ENCODE measurements at regions not wholly inside any gene's neighbourhood (a gene's known extent, or its start where the extent isn't known, plus 50 kb on each side); places are given as distances from the start of the nearest gene placed in this dataset.

DNA sequence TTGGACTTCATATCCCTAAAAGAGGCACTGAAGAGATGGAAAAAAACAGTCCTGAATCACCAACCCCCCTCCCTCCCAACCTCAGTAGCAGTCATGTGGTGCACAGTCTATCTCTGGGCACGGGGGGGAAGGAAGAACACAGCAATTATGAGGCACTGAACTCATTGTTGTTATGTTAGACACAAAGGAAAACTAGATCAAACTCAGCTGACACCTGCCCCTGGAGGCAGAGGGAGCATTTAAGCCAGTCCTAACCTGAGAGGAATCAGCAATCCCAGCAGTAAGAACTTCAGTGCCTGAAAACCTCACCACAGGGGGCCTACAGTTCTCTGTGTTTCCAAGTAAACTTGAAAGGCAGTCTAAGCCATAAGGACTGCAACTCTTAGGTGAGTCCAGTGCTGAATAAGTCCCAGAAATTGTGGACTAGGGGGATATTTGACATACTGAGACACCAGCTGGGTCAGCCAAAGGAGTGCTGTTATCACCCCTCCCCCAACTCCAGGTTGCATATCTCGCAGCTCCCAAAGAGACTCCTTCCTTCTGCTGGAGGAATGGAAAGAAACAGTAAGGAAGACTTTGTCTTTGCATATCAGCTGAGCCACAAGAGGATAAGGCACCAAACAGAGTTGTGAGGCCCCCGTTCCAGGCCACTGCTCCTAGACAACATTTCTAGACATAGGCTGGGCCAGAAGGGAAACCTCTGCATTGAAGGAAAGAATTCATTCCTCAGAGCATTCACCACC is 72.5 kb downstream of the GLYATL1 start:
- TF ChIP-seq, protein P1, sequence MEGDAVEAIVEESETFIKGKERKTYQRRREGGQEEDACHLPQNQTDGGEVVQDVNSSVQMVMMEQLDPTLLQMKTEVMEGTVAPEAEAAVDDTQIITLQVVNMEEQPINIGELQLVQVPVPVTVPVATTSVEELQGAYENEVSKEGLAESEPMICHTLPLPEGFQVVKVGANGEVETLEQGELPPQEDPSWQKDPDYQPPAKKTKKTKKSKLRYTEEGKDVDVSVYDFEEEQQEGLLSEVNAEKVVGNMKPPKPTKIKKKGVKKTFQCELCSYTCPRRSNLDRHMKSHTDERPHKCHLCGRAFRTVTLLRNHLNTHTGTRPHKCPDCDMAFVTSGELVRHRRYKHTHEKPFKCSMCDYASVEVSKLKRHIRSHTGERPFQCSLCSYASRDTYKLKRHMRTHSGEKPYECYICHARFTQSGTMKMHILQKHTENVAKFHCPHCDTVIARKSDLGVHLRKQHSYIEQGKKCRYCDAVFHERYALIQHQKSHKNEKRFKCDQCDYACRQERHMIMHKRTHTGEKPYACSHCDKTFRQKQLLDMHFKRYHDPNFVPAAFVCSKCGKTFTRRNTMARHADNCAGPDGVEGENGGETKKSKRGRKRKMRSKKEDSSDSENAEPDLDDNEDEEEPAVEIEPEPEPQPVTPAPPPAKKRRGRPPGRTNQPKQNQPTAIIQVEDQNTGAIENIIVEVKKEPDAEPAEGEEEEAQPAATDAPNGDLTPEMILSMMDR (IDR thresholded peaks at IDR 0.05), result no peak
- TF ChIP-seq POLR2A (IDR thresholded peaks at IDR 0.05), result no peak

Data from right lobe of liver (tissue), 4 donors.